Heart left ventricle (tissue), 16 donors: ENCODE measurements at regions not wholly inside any gene's neighbourhood (a gene's known extent, or its start where the extent isn't known, plus 50 kb on each side); places are given as distances from the start of the nearest gene placed in this dataset.

ENCODE experiments used
- ATAC-seq, 4 donors: fragments of 200-7000 bp; cut with Tn5 transposase; one replicate each; pipeline ENCODE4 v1.9.1; 2020 to 2022; ENCODE audit warnings: moderate library complexity in 4 of 4, mild to moderate bottlenecking in 3 of 4, moderate number of reproducible peaks in 1 of 4
- DNase-seq, 5 donors: peaks; one replicate each; pipeline ENCODE4 v3.0.0-alpha.2; 2020
- H3K27ac ChIP-seq, 12 donors: fragments of 200-600 bp; sonication (generic) in 4 of 12; one replicate each; pipeline versions ENCODE4 v1.5.0 to v1.8.0; 2016 to 2022; ENCODE audit warnings: mild to moderate bottlenecking in 2 of 12
- H3K27me3 ChIP-seq, 9 donors: fragments of 200-600 bp; sonication (generic) in 2 of 9; one replicate each; pipeline versions ENCODE4 v1.5.1 to v1.8.0; 2016 to 2022; ENCODE audit warnings: mild to moderate bottlenecking in 3 of 9
- H3K36me3 ChIP-seq, 9 donors: fragments of 200-600 bp; sonication (generic) in 2 of 9; one replicate each; pipeline versions ENCODE4 v1.5.0 to v1.8.0; 2018 to 2022; ENCODE audit warnings: mild to moderate bottlenecking in 2 of 9
- H3K4me1 ChIP-seq, 12 donors: fragments of 200-600 bp; sonication (generic) in 4 of 12; one replicate each; pipeline versions ENCODE4 v1.5.0 to v1.8.0; 2016 to 2022; ENCODE audit warnings: mild to moderate bottlenecking in 3 of 12
- H3K4me3 ChIP-seq, 12 donors: fragments of 200-600 bp; sonication (generic) in 4 of 12; one replicate each; pipeline versions ENCODE4 v1.5.0 to v1.8.0; 2017 to 2022; ENCODE audit warnings: mild to moderate bottlenecking in 9 of 12, moderate library complexity in 4 of 12
- H3K9me3 ChIP-seq, 12 donors: fragments of 200-600 bp; sonication (generic) in 4 of 12; one replicate each; pipeline versions ENCODE4 v1.5.0 to v1.8.0; 2016 to 2022; ENCODE audit warnings: mild to moderate bottlenecking in 1 of 12
- POLR2A ChIP-seq, 2 donors: fragments of 450-650 bp; IDR thresholded peaks; one replicate each; pipeline ENCODE4 v1.6.1; 2017; ENCODE audit warnings: antibody characterized with exemption in 2 of 2, mild to moderate bottlenecking in 2 of 2, moderate library complexity in 2 of 2
- WGBS, 4 donors: extraction: QIAGEN DNeasy Blood & Tissue Kit in 2 of 4; methylation state at CpG; one replicate each; pipeline versions ENCODE4 v1.1.5 to v1.1.7; 2013 to 2018; 5-methylcytosine and 5-hydroxymethylcytosine counted together
- intact Hi-C, 10 donors: fragments of 100-400 bp; cut with DNase I; formaldehyde crosslinking; loops; one replicate each; pipeline versions ENCODE4 v1.11.1 to v1.14.2; 2022
- TF ChIP-seq, protein P1 (sequence below), 12 donors: fragments of 200-600 bp; sonication (generic) in 4 of 12; IDR thresholded peaks; one replicate each; pipeline versions ENCODE4 v1.5.0 to v1.8.0; 2018 to 2022; ENCODE audit warnings: antibody characterized with exemption in 12 of 12, mild to moderate bottlenecking in 5 of 12
- donor health status: ischemic (EF 13 %, LVEDD 7.1; RV severe dilation, severe dysfunction).
- donor health status: healthy with polysubstance abuse.
- donor health status: DM: no; HTN: yes; CAD: no.
- donor health status: DM: no; HTN: no; CAD: no.
- donor health status: ischemic (EF 25% LVEDD 6.9; RV normal size, moderate dysfunction).
- donor health status: ischemic (EF 25% LVEDD 5.7; RV mildly dilated, moderate dysfunction).
- donor health status: healthy.
- donor health status: DM: yes; HTN: yes; CAD: no.
- donor health status: ischemic (EF 35%, LVEDD 5.7; RV mildly dilated, moderate dysfunction).
- donor health status: nonischemic (EF 11% LVEDD 7.7; RV severe dilation, severe dysfunction).
- donor health status: DM: yes; HTN: yes; CAD: no.
- donor health status: PGD.
- donor health status: ischemic (EF 29% LVEDD 5.4; RV normal size, mild dysfunction).
- donor health status: nonischemic (EF 23%, LVEDD 6.1; RV moderate dilation, normal function).

DNA sequence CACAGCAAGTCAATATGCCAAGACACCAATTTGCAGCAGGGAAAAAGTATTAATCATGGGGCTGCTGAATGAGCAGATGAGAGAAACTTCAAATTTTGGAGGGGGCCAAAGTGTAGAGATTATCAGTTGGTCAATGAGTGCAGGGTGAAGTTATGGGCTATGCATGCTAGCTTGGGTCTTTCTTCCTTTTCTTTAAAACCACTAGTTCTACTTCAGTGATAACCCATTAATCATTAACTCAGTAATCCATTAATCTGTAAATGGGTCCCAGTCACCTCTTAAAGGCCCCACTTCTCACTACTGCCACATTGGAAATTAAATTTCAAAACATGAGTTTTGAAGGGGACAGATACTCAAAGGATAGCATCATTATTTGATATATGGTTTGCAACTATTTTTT lies 688.6 kb upstream of the ADGRL4 start:
- no peaks in the 10 kb centered on the region for H3K9me3 ChIP-seq
- no peaks in the 10 kb centered on the region for H3K4me1 ChIP-seq
- intact Hi-C loops: no loop called here
- H3K4me3 ChIP-seq: no peak overlapping the region
- H3K36me3 ChIP-seq: no peaks in the 10 kb centered on the region
- DNase-seq (no peak), ATAC-seq (no peak)
- H3K27me3 ChIP-seq: no peaks in the 10 kb centered on the region
- no peak for TF ChIP-seq POLR2A (IDR thresholded peaks at IDR 0.05)
- H3K27ac ChIP-seq: no peak overlapping the region

DNA sequence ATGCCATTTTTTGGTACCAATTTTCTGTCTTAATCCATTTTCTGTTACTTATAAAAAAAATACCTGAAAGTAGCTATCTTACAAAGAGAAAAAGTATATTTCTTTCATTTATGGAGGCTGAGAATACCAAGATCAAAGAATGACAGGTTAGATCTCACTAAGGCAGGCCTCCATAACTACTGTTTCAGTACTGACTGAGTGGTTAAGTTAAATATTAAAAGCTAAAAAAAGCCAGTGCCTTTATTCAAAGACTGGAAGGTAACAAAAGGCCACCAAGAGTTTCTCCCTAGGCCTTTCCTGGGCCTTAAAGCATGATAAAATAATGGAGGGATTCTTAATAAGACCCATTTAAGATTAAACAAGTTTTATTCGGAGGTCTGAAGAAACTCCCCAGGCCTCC lies 687.7 kb upstream of the ADGRL4 start:
- Histone ChIP-seq H3K4me3 (no peak overlapping the region), H3K4me1 (no peaks in the 10 kb centered on the region), H3K36me3 (no peaks in the 10 kb centered on the region), H3K9me3 (no peaks in the 10 kb centered on the region), H3K27me3 (no peaks in the 10 kb centered on the region), H3K27ac (no peak overlapping the region)
- TF ChIP-seq, protein P1, sequence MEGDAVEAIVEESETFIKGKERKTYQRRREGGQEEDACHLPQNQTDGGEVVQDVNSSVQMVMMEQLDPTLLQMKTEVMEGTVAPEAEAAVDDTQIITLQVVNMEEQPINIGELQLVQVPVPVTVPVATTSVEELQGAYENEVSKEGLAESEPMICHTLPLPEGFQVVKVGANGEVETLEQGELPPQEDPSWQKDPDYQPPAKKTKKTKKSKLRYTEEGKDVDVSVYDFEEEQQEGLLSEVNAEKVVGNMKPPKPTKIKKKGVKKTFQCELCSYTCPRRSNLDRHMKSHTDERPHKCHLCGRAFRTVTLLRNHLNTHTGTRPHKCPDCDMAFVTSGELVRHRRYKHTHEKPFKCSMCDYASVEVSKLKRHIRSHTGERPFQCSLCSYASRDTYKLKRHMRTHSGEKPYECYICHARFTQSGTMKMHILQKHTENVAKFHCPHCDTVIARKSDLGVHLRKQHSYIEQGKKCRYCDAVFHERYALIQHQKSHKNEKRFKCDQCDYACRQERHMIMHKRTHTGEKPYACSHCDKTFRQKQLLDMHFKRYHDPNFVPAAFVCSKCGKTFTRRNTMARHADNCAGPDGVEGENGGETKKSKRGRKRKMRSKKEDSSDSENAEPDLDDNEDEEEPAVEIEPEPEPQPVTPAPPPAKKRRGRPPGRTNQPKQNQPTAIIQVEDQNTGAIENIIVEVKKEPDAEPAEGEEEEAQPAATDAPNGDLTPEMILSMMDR (IDR thresholded peaks at IDR 0.05): no peak
- TF ChIP-seq POLR2A (IDR thresholded peaks at IDR 0.05): no peak
- DNase-seq (no peak), ATAC-seq (no peak)
- intact Hi-C loops: no loop called here
- WGBS, 4 donors: 50 to 67% (median 56%) methylated on average over 1 of the region's 1 CpG

DNA sequence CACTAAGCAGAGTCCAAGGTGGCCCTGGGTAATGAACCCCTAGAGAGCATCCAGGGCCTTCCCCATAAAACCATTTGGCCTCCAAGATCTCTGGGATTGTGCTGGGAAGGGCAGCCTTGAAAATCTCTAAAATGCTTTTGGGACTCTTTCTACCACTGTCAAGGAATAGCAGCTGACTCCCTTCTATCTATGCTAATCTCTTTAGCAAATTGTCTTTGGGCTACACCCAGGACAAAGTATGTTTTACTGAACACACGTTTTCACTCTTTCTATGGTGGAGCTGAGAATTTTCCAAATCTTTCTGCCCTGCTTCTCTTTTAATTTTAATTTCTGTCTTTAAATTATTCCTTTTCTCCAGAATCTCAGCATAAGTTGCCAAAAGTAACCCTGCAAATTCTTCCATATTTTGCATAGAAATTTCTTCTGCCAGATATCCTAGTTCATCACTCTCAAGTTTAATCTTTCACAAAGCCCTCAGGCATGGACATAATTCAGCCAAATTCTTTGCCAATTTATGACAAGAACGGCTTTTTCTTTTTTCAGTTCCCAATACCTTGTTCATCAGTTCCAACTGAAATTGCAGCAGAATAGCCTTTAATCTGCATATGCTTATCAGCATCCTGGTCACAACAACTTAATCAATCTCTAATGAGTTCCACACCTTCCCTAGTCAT lies 687.0 kb upstream of the ADGRL4 start:
- TF ChIP-seq, protein P1 (IDR thresholded peaks at IDR 0.05): no peak
- TF ChIP-seq POLR2A (IDR thresholded peaks at IDR 0.05): no peak
- H3K4me3 ChIP-seq: no peak overlapping the region
- no peaks in the 10 kb centered on the region for H3K36me3 ChIP-seq
- DNase-seq: no peak
- H3K27me3 ChIP-seq: no peaks in the 10 kb centered on the region
- H3K9me3 ChIP-seq: no peaks in the 10 kb centered on the region
- ATAC-seq: no peak
- intact Hi-C loops: no loop called here
- no peak overlapping the region for H3K27ac ChIP-seq
- WGBS, 4 donors: 44 to 56% (median 51%) methylated on average over 2 of the region's 2 CpGs
- no peaks in the 10 kb centered on the region for H3K4me1 ChIP-seq

DNA sequence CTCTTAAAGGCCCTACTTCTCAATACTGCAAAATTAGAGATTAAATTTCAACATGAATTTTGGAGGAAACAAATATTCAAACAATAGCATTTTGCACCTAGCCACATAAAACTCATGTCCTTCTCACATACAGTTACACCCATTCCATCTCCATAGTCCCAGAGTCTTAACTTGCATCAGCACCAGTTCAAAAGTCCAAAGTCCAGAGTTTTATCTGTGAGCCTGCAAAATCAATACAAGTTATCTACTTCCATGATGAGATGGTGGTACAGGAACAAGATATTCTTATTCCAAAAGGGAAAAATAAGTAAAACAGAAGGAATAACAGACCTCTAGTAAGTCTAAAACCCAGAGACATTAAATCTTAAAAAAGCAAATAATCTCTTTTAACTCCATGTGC lies 686.0 kb upstream of the ADGRL4 start:
- H3K4me1 ChIP-seq: no peaks in the 10 kb centered on the region
- no peak for DNase-seq
- no peak for ATAC-seq
- TF ChIP-seq POLR2A (IDR thresholded peaks at IDR 0.05): no peak
- TF ChIP-seq, protein P1 (IDR thresholded peaks at IDR 0.05): no peak
- no peaks in the 10 kb centered on the region for H3K36me3 ChIP-seq
- no peaks in the 10 kb centered on the region for H3K9me3 ChIP-seq
- H3K27ac ChIP-seq: no peak overlapping the region
- no peak overlapping the region for H3K4me3 ChIP-seq
- intact Hi-C loops: no loop called here
- H3K27me3 ChIP-seq: no peaks in the 10 kb centered on the region

DNA sequence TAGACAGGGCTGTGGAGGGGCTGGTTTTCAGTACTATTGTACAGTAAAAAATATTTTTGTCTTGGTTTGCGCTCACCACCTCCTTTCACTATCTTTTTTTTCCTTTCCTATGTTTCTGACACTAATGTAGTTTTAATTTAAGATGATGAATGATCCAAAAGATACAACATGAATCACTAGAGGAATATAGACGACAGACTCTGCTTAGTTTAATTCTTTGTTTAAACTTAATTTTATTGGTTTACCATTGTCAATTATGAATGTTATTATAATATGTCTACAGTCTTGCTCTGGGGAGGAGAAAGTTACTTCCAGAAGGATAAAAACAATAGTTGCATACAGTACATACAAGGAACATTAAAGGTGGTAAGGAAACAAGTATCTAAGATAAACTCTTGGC lies 682.4 kb upstream of the ADGRL4 start:
- 78 to 91% (median 83%) methylated on average over 2 of the region's 2 CpGs for WGBS, 4 donors
- no peak for ATAC-seq
- DNase-seq: no peak
- Histone ChIP-seq H3K27me3 (no peaks in the 10 kb centered on the region), H3K9me3 (peaks cover 0 to 10% (median 0%) of the 10 kb centered on the region in 12 donors), H3K4me3 (no peak overlapping the region), H3K36me3 (no peaks in the 10 kb centered on the region), H3K27ac (no peak overlapping the region), H3K4me1 (no peaks in the 10 kb centered on the region)
- intact Hi-C loops: no loop called here
- TF ChIP-seq, protein P1 (IDR thresholded peaks at IDR 0.05): no peak
- TF ChIP-seq POLR2A (IDR thresholded peaks at IDR 0.05): no peak
